Vagina (tissue), 2 donors: ENCODE measurements at regions not wholly inside any gene's neighbourhood (a gene's known extent, or its start where the extent isn't known, plus 50 kb on each side); places are given as distances from the start of the nearest gene placed in this dataset.
"Not testable (repeated sequence)": the region's sequence is repeated elsewhere in the genome, so short reads cannot be mapped to it uniquely, and the experiment has no call there.

Source experiments
- POLR2A ChIP-seq, 2 donors: fragments of 450-650 bp; IDR thresholded peaks; one replicate each; pipeline ENCODE4 v1.6.1; 2017; ENCODE audit warnings: antibody characterized with exemption in 2 of 2, mild to moderate bottlenecking in 2 of 2, moderate library complexity in 2 of 2
- TF ChIP-seq, protein P1 (sequence below), 3 experiments: fragments of 450-650 bp in 2 of 3; fragments of 200-600 bp in 1 of 3; sonication (generic) in 1 of 3; IDR thresholded peaks; one replicate each; pipeline ENCODE4 v1.5.1; 2017 to 2019; ENCODE audit warnings: antibody characterized with exemption in 3 of 3, mild to moderate bottlenecking in 2 of 3, moderate library complexity in 2 of 3

DNA sequence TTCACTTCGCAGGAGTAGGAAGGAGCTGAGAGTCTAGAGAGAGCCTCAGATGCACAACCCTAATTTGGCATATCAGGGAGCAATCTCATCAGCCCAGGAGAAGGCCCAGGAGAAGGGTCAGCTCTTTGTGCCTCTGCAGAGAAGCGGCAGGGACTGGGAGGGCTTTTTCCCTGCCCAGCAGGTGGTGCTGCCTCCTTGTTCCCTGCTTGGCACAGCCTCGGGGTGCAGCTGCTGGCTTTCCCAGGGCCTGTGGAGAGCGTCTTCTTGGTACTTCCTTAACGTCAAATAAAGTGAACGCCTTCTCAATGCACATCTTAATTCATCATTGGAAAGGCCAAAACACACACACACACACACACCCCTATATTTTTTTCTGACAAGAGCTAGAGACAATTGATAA, 519.3 kb downstream of the GOLGA6L6 start:
- TF ChIP-seq, protein P1, sequence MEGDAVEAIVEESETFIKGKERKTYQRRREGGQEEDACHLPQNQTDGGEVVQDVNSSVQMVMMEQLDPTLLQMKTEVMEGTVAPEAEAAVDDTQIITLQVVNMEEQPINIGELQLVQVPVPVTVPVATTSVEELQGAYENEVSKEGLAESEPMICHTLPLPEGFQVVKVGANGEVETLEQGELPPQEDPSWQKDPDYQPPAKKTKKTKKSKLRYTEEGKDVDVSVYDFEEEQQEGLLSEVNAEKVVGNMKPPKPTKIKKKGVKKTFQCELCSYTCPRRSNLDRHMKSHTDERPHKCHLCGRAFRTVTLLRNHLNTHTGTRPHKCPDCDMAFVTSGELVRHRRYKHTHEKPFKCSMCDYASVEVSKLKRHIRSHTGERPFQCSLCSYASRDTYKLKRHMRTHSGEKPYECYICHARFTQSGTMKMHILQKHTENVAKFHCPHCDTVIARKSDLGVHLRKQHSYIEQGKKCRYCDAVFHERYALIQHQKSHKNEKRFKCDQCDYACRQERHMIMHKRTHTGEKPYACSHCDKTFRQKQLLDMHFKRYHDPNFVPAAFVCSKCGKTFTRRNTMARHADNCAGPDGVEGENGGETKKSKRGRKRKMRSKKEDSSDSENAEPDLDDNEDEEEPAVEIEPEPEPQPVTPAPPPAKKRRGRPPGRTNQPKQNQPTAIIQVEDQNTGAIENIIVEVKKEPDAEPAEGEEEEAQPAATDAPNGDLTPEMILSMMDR (IDR thresholded peaks at IDR 0.05), result not testable (repeated sequence)
- not testable (repeated sequence) for TF ChIP-seq POLR2A (IDR thresholded peaks at IDR 0.05)
